ENCODE measurements at regions not wholly inside any gene's neighbourhood (a gene's known extent, or its start where the extent isn't known, plus 50 kb on each side); places are given as distances from the start of the nearest gene placed in this dataset.
"Not testable (repeated sequence)": the region's sequence is repeated elsewhere in the genome, so short reads cannot be mapped to it uniquely, and the experiment has no call there.

- no peak for TF ChIP-seq CTCF (IDR thresholded peaks at IDR 0.05)
- ATAC-seq (ENCODE audit: low FRiP score) (no peak), DNase-seq (ENCODE audit: low spot score) (no peak)
Observed at GRCh38 chr3:178139116-178139515, 397.1 kb upstream of the KCNMB2 start.

GRCh38 chr3:178140531-178141304, 395.5 kb upstream of the KCNMB2 start:
- ATAC-seq (ENCODE audit: low FRiP score) = no peak
- DNase-seq (ENCODE audit: low spot score) = no peak
- TF ChIP-seq CTCF (IDR thresholded peaks at IDR 0.05) = no peak

GRCh38 chr3:178141305-178141684, 394.9 kb upstream of the KCNMB2 start:
- not testable (repeated sequence) for DNase-seq (ENCODE audit: low spot score); ATAC-seq (ENCODE audit: low FRiP score)

- ATAC-seq (ENCODE audit: low FRiP score) (no peak), DNase-seq (ENCODE audit: low spot score) (no peak)
- no peak for TF ChIP-seq CTCF (IDR thresholded peaks at IDR 0.05)
Observed at GRCh38 chr3:178146406-178146831, 389.8 kb upstream of the KCNMB2 start.

GRCh38 chr3:178147001-178147400, 389.2 kb upstream of the KCNMB2 start:
- no peak for TF ChIP-seq CTCF (IDR thresholded peaks at IDR 0.05)
- ATAC-seq (ENCODE audit: low FRiP score) (no peak), DNase-seq (ENCODE audit: low spot score) (no peak)

- DNase-seq (ENCODE audit: low spot score) (no peak), ATAC-seq (ENCODE audit: low FRiP score) (no peak)
- no peak for TF ChIP-seq CTCF (IDR thresholded peaks at IDR 0.05)
Observed at GRCh38 chr3:178152031-178152806, 384.0 kb upstream of the KCNMB2 start.

GRCh38 chr3:178152988-178153387, 383.2 kb upstream of the KCNMB2 start:
- ATAC-seq (ENCODE audit: low FRiP score) (no peak), DNase-seq (ENCODE audit: low spot score) (no peak)
- no peak for TF ChIP-seq CTCF (IDR thresholded peaks at IDR 0.05)

All from omental fat pad (tissue), 3 donors.